K562 (cell line): ENCODE measurements at regions not wholly inside any gene's neighbourhood (a gene's known extent, or its start where the extent isn't known, plus 50 kb on each side); places are given as distances from the start of the nearest gene placed in this dataset.

Source experiments
- ATAC-seq: fragments of 200-7000 bp; cut with Tn5 transposase; 3 replicates; pipeline ENCODE4 v1.9.1; 2020; ENCODE audit warnings: moderate library complexity
- BruUV-seq: library from RNA; stranded (reverse); fragments of 400-500 nt; replicated peaks from 2 replicates; lab custom pipeline; 2021; lab: Mats Ljungman, UMichigan
- CTCF ChIA-PET: fragments of 300-600 bp; formaldehyde crosslinking; extraction: SDS; loops from one replicate; lab custom pipeline; 2021; ENCODE audit warnings: low intra/inter-chr PET ratio; lab: Yijun Ruan, JAX
- POLR2A ChIA-PET: fragments of 300-600, 350-650 bp; sonication (Branson Sonifier 250); formaldehyde crosslinking; extraction: SDS; loops from one replicate; lab custom pipeline; 2021; ENCODE audit warnings: antibody characterized with exemption, inconsistent platforms; lab: Yijun Ruan, JAX
- DNase-seq, 4 experiments: peaks; one replicate each; pipeline versions ENCODE4 v3.0.0 to v3.0.0-alpha.2; 2011 to 2018; ENCODE audit warnings: low spot score in 3 of 4, mixed read lengths in 3 of 4; ENCODE audit errors: extremely low read depth in 1 of 4
- FAIRE-seq: peaks from 2 replicates; lab custom pipeline; 2011; peaks lifted over from hg19 to GRCh38; lab: Jason Lieb, UNC
- H2AFZ ChIP-seq: 2 replicates; pipeline ENCODE4 v1.6.0; 2011; ENCODE audit warnings: low read depth, low read length, control low read depth, inconsistent platforms
- H3K27ac ChIP-seq: fragments of 200-600 bp; 3 replicates; pipeline ENCODE4 v1.8.0; 2011; ENCODE audit warnings: low read depth, mild to moderate bottlenecking, control low read depth, inconsistent platforms, low read length, moderate library complexity, mixed read lengths; ENCODE audit errors: extremely low read depth
- H3K27me3 ChIP-seq, 2 experiments: fragments of 300-600 bp in 1 of 2; 2 replicates in 1 of 2; 3 replicates in 1 of 2; pipeline versions ENCODE4 v1.6.0 to v1.8.0; 2011; ENCODE audit warnings: inconsistent platforms in 2 of 2, low read length in 2 of 2, mild to moderate bottlenecking in 1 of 2, mixed read lengths in 1 of 2, moderate library complexity in 1 of 2; ENCODE audit not compliant: control insufficient read depth in 2 of 2, insufficient read depth in 2 of 2
- H3K36me3 ChIP-seq: fragments of 300-600 bp; 3 replicates; pipeline ENCODE4 v1.8.0; 2011; ENCODE audit warnings: mild to moderate bottlenecking, low read length, inconsistent platforms; ENCODE audit not compliant: control insufficient read depth, insufficient read depth
- H3K4me1 ChIP-seq, 2 experiments: fragments of 200-600 bp in 1 of 2; replicated peaks in 1 of 2; 2 replicates in 1 of 2; 3 replicates in 1 of 2; pipeline versions ENCODE4 v1.5.1 to v1.8.0; 2011; ENCODE audit warnings: inconsistent platforms in 2 of 2, low read length in 2 of 2, mild to moderate bottlenecking in 1 of 2, mixed read lengths in 1 of 2, moderate library complexity in 1 of 2; ENCODE audit not compliant: control insufficient read depth in 2 of 2, insufficient read depth in 2 of 2
- H3K4me2 ChIP-seq: 2 replicates; pipeline ENCODE4 v1.6.1; 2011; ENCODE audit warnings: low read length, control low read depth, inconsistent platforms, mixed read lengths; ENCODE audit not compliant: insufficient read depth
- H3K4me3 ChIP-seq: fragments of 200-600 bp; sonication (generic), shearing (Covaris generic); 2 replicates; pipeline ENCODE4 v1.5.1; 2016; ENCODE audit warnings: control low read depth, inconsistent platforms
- H3K79me2 ChIP-seq: fragments of 200-600 bp; 3 replicates; pipeline ENCODE4 v1.8.0; 2011; ENCODE audit warnings: low read length, inconsistent platforms; ENCODE audit not compliant: control insufficient read depth, insufficient read depth
- H3K9ac ChIP-seq, 2 experiments: 2 replicates each; pipeline versions ENCODE4 v1.6.0 to v1.6.1; 2011; ENCODE audit warnings: low read depth in 2 of 2, low read length in 2 of 2, control low read depth in 1 of 2, inconsistent platforms in 1 of 2, mild to moderate bottlenecking in 1 of 2, mixed read lengths in 1 of 2; ENCODE audit not compliant: insufficient read depth in 1 of 2
- H3K9me1 ChIP-seq: one replicate; pipeline ENCODE4 v1.6.0; 2011; ENCODE audit warnings: inconsistent platforms, mild to moderate bottlenecking, low read length, moderate library complexity; ENCODE audit not compliant: control insufficient read depth, insufficient read depth
- H3K9me3 ChIP-seq: replicated peaks from 2 replicates; pipeline ENCODE4 v1.5.1; 2011; ENCODE audit warnings: low read depth, low read length, inconsistent platforms; ENCODE audit not compliant: control insufficient read depth, insufficient read depth
- H4K20me1 ChIP-seq: replicated peaks from 2 replicates; pipeline ENCODE4 v1.6.1; 2011; ENCODE audit warnings: low read length, inconsistent platforms, mixed read lengths; ENCODE audit not compliant: control insufficient read depth, insufficient read depth
- DMBX1 ChIP-seq: fragments of 250-450 bp; sonication (Bioruptor Pico); IDR thresholded peaks from 2 replicates; pipeline ENCODE4 v1.8.0; 2022; ENCODE audit warnings: inconsistent platforms, mild to moderate bottlenecking, moderate library complexity, borderline replicate concordance
- FOSL1 ChIP-seq: fragments of 200-800 bp; sonication (Bioruptor generic); conservative IDR thresholded peaks from 2 replicates; pipeline ENCODE4 v1.6.1; 2016; ENCODE audit warnings: missing genetic modification characterization, missing compliant biosample characterization
- MEF2A ChIP-seq: IDR thresholded peaks from 2 replicates; pipeline ENCODE4 v1.6.1; 2011; ENCODE audit warnings: low read depth, mild to moderate bottlenecking, low read length, moderate library complexity; ENCODE audit not compliant: control insufficient read depth
- MYNN ChIP-seq, 2 experiments: sonication (generic); formaldehyde crosslinking in 1 of 2; IDR thresholded peaks; 2 replicates each; pipeline versions ENCODE4 v1.5.0 to v1.6.1; 2016 to 2020; ENCODE audit warnings: antibody characterized with exemption in 1 of 2, missing genetic modification reagents in 1 of 2
- NCOA6 ChIP-seq: fragments of 450-650 bp; IDR thresholded peaks from 2 replicates; pipeline ENCODE4 v1.6.1; 2017; ENCODE audit warnings: mild to moderate bottlenecking
- PRMT5 ChIP-seq: sonication (generic); formaldehyde crosslinking; IDR thresholded peaks from 2 replicates; pipeline ENCODE4 v1.5.0; 2020; ENCODE audit warnings: missing genetic modification reagents
- RAD51 ChIP-seq: fragments of 450-650 bp; IDR thresholded peaks from 2 replicates; pipeline ENCODE4 v1.7.1; 2016; ENCODE audit warnings: low read depth, mild to moderate bottlenecking, borderline replicate concordance
- SNRNP70 ChIP-seq: fragments of 200-400 bp; formaldehyde crosslinking; optimal IDR thresholded peaks from 2 replicates; pipeline ENCODE3; 2017; ENCODE audit warnings: low read depth, low read length
- TBP ChIP-seq: optimal IDR thresholded peaks from 2 replicates; pipeline ENCODE3; 2011; ENCODE audit warnings: low read depth, low read length, improper control_type of control experiment
- XRCC3 ChIP-seq: fragments of 450-650 bp; IDR thresholded peaks from 2 replicates; pipeline ENCODE4 v1.6.1; 2017; ENCODE audit warnings: mild to moderate bottlenecking, moderate library complexity
- ZC3H4 ChIP-seq: sonication (generic); formaldehyde crosslinking; IDR thresholded peaks from 2 replicates; pipeline ENCODE4 v1.9.0; 2021; ENCODE audit warnings: missing genetic modification reagents, borderline replicate concordance
- ZNF134 ChIP-seq: fragments of 250-450 bp; sonication (Bioruptor Pico); conservative IDR thresholded peaks from 2 replicates; pipeline ENCODE4 v1.4.0; 2020
- ZNF3 ChIP-seq: fragments of 250-450 bp; sonication (Bioruptor Pico); IDR thresholded peaks from 2 replicates; pipeline ENCODE4 v1.5.0; 2021; ENCODE audit warnings: mild to moderate bottlenecking, moderate library complexity
- WGBS: fragments of 100-300 bp; shearing (Covaris generic); methylation state at CpG from one replicate; pipeline ENCODE4 v1.1.6; 2016; ENCODE audit warnings: low coverage, mixed read lengths; ENCODE audit not compliant: insufficient coverage; ENCODE audit errors: missing lambda C conversion rate; 5-methylcytosine and 5-hydroxymethylcytosine counted together
- in situ Hi-C: fragments of 300-500 bp; cut with MboI; formaldehyde crosslinking; loops from 4 replicates; pipeline ENCODE4 v1.15.0; 2018; ENCODE audit warnings: inconsistent platforms, mixed read lengths
- intact Hi-C: fragments of 100-400 bp; cut with micrococcal nuclease; formaldehyde crosslinking; loops from 2 replicates; pipeline ENCODE4 v1.14.2; 2022

DNA sequence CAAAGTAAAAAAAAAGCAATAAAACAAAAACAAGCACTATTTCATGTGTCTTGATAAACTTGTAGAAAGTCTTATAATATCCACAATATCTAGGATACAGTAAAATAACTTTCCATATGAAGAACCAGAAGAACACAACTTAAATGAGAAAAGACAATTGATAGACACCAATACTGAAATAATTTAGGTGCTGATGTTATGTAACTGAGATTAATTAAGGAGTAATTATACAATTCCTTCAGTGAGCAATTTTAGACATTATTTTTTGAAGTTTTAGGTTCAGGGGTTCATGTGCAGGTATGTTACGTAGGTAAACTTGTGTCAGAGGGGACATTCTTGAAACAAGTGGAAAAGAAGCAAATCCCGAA lies 88.3 kb upstream of the VPREB1 start (continued):
- TF ChIP-seq RAD51 (no peak), DMBX1 (no peak), XRCC3 (peak; percentile 79; the same call in 1 of the 2 replicates), FOSL1 (tag) (0 out of 2 replicates have a peak, but pooled peaks have one; percentile 7), NCOA6 (no peak)

DNA sequence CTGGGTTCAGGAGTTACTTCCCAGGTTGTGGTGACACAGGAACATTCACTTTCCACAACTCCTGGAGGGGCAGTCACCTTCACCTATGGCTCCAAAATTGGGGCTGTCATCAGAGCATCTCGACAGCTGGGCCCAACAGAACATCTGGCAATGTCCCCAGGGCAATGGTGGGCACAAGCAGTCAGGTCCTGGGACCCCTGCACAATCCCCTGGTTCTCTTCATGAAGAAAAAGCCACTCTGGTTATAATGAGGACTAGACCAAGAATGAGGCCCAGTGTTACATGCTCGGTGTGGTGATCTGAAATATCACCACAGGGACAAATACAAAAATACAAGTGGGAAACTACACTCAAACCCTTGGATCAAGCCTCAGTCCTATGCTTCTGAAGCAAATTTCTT lies 89.0 kb upstream of the VPREB1 start:
- no peak overlapping the region for H2AFZ ChIP-seq
- H4K20me1 ChIP-seq: no peaks in the 10 kb centered on the region
- intact Hi-C loops (loop anchor here (1.0 kb wide), 3 partner anchors 40 to 125 kb away; no protein-coding TSS in a partner anchor), in situ Hi-C loops (no loop called here)
- no peak overlapping the region for H3K27ac ChIP-seq
- BruUV-seq: no TSS peak
- H3K27me3 ChIP-seq: peaks cover 8 to 15% of the 10 kb centered on the region in 2 experiments
- no peak for TF ChIP-seq MYNN (IDR thresholded peaks at IDR 0.05)
- peak; percentile 58 for TF ChIP-seq MYNN (CRISPR knock-in tag; IDR thresholded peaks at IDR 0.05)
- TF ChIP-seq TBP: no peak
- TF ChIP-seq ZNF134 (CRISPR knock-in tag): no peak
- TF ChIP-seq ZC3H4 (CRISPR knock-in tag): peak; percentile 71; the same call in 1 of the 2 replicates
- no peak for TF ChIP-seq ZNF3 (CRISPR knock-in tag)
- no peak for TF ChIP-seq SNRNP70
- TF ChIP-seq MEF2A: 0 out of 2 replicates have a peak, but pooled peaks have one; percentile 0
- TF ChIP-seq PRMT5: 0 out of 2 replicates have a peak, but pooled peaks have one; percentile 69
- no peak overlapping the region for H3K4me3 ChIP-seq
- peaks cover 0 to 4% of the 10 kb centered on the region in 2 experiments; a peak in 1 of 5 replicates for H3K4me1 ChIP-seq
- POLR2A ChIA-PET: interaction anchor here (0.7 to 5.2 kb wide), 6 partner anchors 9 to 223 kb away, joined by 3 to 38 read pairs (median 6); no protein-coding TSS in a partner anchor
- H3K9ac ChIP-seq: no peak overlapping the region
- DNase-seq: peak in 1 of 4 experiments; percentile 40
- no peaks in the 10 kb centered on the region for H3K79me2 ChIP-seq
- no peak overlapping the region for H3K4me2 ChIP-seq
- H3K36me3 ChIP-seq: no peaks in the 10 kb centered on the region
- FAIRE-seq: no peak
- WGBS: 2% methylated on average over 2 of the region's 2 CpGs
- ATAC-seq: no peak
- H3K9me1 ChIP-seq: no peaks in the 10 kb centered on the region
- CTCF ChIA-PET: interaction anchor here (0.7 to 2.3 kb wide), 8 partner anchors 9 to 458 kb away, joined by 3 to 14 read pairs (median 5); no protein-coding TSS in a partner anchor
- H3K9me3 ChIP-seq: no peaks in the 10 kb centered on the region
